H1 (cell line): ENCODE measurements at regions not wholly inside any gene's neighbourhood (a gene's known extent, or its start where the extent isn't known, plus 50 kb on each side); places are given as distances from the start of the nearest gene placed in this dataset.

ENCODE experiments used
- BACH1 ChIP-seq: IDR thresholded peaks from 2 replicates; pipeline ENCODE4 v1.6.1; 2012; ENCODE audit warnings: low read length, improper control_type of control experiment
- TF ChIP-seq, protein P1 (sequence below), 3 experiments: IDR thresholded peaks; 1 replicate in 2 of 3; 2 replicates in 1 of 3; pipeline versions ENCODE4 v1.5.1 to v1.6.1; 2011; ENCODE audit warnings: low read length in 3 of 3, mild to moderate bottlenecking in 3 of 3, inconsistent platforms in 2 of 3, low read depth in 1 of 3, moderate library complexity in 1 of 3; ENCODE audit not compliant: insufficient read depth in 1 of 3; ENCODE audit errors: control extremely low read depth in 1 of 3

- no peak for TF ChIP-seq BACH1
- TF ChIP-seq, protein P1, sequence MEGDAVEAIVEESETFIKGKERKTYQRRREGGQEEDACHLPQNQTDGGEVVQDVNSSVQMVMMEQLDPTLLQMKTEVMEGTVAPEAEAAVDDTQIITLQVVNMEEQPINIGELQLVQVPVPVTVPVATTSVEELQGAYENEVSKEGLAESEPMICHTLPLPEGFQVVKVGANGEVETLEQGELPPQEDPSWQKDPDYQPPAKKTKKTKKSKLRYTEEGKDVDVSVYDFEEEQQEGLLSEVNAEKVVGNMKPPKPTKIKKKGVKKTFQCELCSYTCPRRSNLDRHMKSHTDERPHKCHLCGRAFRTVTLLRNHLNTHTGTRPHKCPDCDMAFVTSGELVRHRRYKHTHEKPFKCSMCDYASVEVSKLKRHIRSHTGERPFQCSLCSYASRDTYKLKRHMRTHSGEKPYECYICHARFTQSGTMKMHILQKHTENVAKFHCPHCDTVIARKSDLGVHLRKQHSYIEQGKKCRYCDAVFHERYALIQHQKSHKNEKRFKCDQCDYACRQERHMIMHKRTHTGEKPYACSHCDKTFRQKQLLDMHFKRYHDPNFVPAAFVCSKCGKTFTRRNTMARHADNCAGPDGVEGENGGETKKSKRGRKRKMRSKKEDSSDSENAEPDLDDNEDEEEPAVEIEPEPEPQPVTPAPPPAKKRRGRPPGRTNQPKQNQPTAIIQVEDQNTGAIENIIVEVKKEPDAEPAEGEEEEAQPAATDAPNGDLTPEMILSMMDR (IDR thresholded peaks at IDR 0.05; ENCODE audit: control extremely low read depth in 1 of 3, insufficient read depth in 1 of 3, low read depth in 1 of 3, low read length in 3 of 3): no peak
These were observed 390.7 kb downstream of the VRK1 start (continued) for GRCh38 chr14:97187916-97188315.
